Keratinocyte (primary cell): ENCODE measurements at regions not wholly inside any gene's neighbourhood (a gene's known extent, or its start where the extent isn't known, plus 50 kb on each side); places are given as distances from the start of the nearest gene placed in this dataset.

Experiments
- DNase-seq: peaks from one replicate; pipeline ENCODE4 v3.0.0-alpha.2; 2011; ENCODE audit warnings: low read depth, missing footprints, low spot score
- FAIRE-seq: peaks from 2 replicates; lab custom pipeline; 2011; peaks lifted over from hg19 to GRCh38; lab: Jason Lieb, UNC
- H2AFZ ChIP-seq: 2 replicates; pipeline ENCODE4 v1.6.0; 2012; ENCODE audit warnings: low read length, control low read depth, inconsistent platforms; ENCODE audit not compliant: control insufficient read depth
- H3K27ac ChIP-seq: 2 replicates; pipeline ENCODE4 v1.5.1; 2011; ENCODE audit warnings: low read length; ENCODE audit not compliant: control insufficient read depth, insufficient read depth
- H3K27me3 ChIP-seq: 3 replicates; pipeline ENCODE4 v1.6.0; 2011; ENCODE audit warnings: low read length; ENCODE audit not compliant: control insufficient read depth, insufficient read depth; ENCODE audit errors: extremely low read depth
- H3K36me3 ChIP-seq, 2 experiments: 2 replicates in 1 of 2; 3 replicates in 1 of 2; pipeline ENCODE4 v1.5.1; 2011; ENCODE audit warnings: low read length in 2 of 2, mild to moderate bottlenecking in 1 of 2; ENCODE audit not compliant: control insufficient read depth in 2 of 2, insufficient read depth in 2 of 2; ENCODE audit errors: extremely low read depth in 1 of 2
- H3K4me1 ChIP-seq: 3 replicates; pipeline ENCODE4 v1.5.1; 2011; ENCODE audit warnings: low read length; ENCODE audit not compliant: control insufficient read depth, insufficient read depth; ENCODE audit errors: extremely low read depth
- H3K4me2 ChIP-seq: 3 replicates; pipeline ENCODE4 v1.6.0; 2011; ENCODE audit warnings: low read depth, low read length; ENCODE audit not compliant: control insufficient read depth, insufficient read depth; ENCODE audit errors: extremely low read depth
- H3K4me3 ChIP-seq, 3 experiments: fragments of 200-600 bp in 1 of 3; sonication (generic) in 1 of 3; 2 replicates in 2 of 3; 3 replicates in 1 of 3; pipeline ENCODE4 v1.5.1; 2011 to 2016; ENCODE audit warnings: low read length in 3 of 3, mild to moderate bottlenecking in 3 of 3, control low read depth in 2 of 3, inconsistent platforms in 1 of 3, low read depth in 1 of 3, mixed read lengths in 1 of 3, mixed run types in 1 of 3, moderate library complexity in 1 of 3; ENCODE audit not compliant: control insufficient read depth in 2 of 3, insufficient read depth in 2 of 3; ENCODE audit errors: extremely low read depth in 1 of 3
- H3K79me2 ChIP-seq: 2 replicates; pipeline ENCODE4 v1.6.0; 2012; ENCODE audit warnings: low read length; ENCODE audit not compliant: control insufficient read depth, insufficient read depth
- H3K9ac ChIP-seq: 3 replicates; pipeline ENCODE4 v1.6.0; 2011; ENCODE audit warnings: low read length; ENCODE audit not compliant: control insufficient read depth, insufficient read depth; ENCODE audit errors: extremely low read depth
- H3K9me1 ChIP-seq: 3 replicates; pipeline ENCODE4 v1.6.0; 2011; ENCODE audit warnings: low read length; ENCODE audit not compliant: control insufficient read depth, insufficient read depth; ENCODE audit errors: extremely low read depth
- H3K9me3 ChIP-seq: 2 replicates; pipeline ENCODE4 v1.5.1; 2012; ENCODE audit warnings: low read depth, low read length; ENCODE audit not compliant: control insufficient read depth
- H4K20me1 ChIP-seq: 3 replicates; pipeline ENCODE4 v1.6.0; 2011; ENCODE audit warnings: low read length; ENCODE audit not compliant: control insufficient read depth, insufficient read depth; ENCODE audit errors: extremely low read depth
- EZH2 ChIP-seq: IDR thresholded peaks from one replicate; pipeline ENCODE4 v1.6.1; 2012; ENCODE audit warnings: inconsistent platforms, mild to moderate bottlenecking, low read length, moderate library complexity
- dilution Hi-C: fragments of 300-500 bp; cut with MboI; formaldehyde crosslinking; loops from one replicate; pipeline ENCODE4 v1.7.0; 2020; ENCODE audit warnings: low sequenced_read_pairs; ENCODE audit not compliant: extremely low pct_ligation_motif_present
- TF ChIP-seq, protein P1 (sequence below), 3 experiments: IDR thresholded peaks in 1 of 3; conservative IDR thresholded peaks in 1 of 3; optimal IDR thresholded peaks in 1 of 3; 2 replicates in 2 of 3; 3 replicates in 1 of 3; pipeline versions ENCODE3 to v1.5.1; 2011; ENCODE audit warnings: low read length in 3 of 3, mild to moderate bottlenecking in 3 of 3, moderate library complexity in 2 of 3, control low read depth in 1 of 3, inconsistent platforms in 1 of 3; ENCODE audit not compliant: insufficient read depth in 2 of 3; ENCODE audit errors: extremely low read depth in 1 of 3

DNA sequence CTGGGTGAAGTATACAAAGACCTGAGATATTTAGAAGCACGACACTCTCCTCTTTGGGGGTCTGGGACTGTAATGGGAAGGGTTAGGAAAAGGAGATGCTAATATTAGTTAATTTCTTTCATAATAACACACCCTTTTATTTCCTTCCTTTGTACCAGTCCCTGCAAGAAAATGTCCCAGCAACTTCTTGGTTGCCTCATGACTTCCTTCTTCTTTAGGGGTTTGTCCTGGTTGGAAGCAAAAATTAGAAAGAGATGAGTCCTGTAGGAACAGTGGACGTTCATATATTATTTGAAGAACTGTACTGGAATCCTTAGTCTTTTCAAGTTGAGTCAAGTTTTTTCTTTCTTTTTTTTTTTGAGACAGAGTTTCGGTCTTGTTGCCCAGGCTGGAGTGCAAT lies 227.8 kb upstream of the TBL1XR1 start:
- dilution Hi-C loops, result no loop called here
- H3K79me2 ChIP-seq, result no peaks in the 10 kb centered on the region
- no peaks in the 10 kb centered on the region for H4K20me1 ChIP-seq
- H3K36me3 ChIP-seq, result no peaks in the 10 kb centered on the region
- no peaks in the 10 kb centered on the region for H3K27me3 ChIP-seq
- FAIRE-seq, result no peak
- no peaks in the 10 kb centered on the region for H3K9me1 ChIP-seq
- no peak overlapping the region for H3K4me2 ChIP-seq
- no peaks in the 10 kb centered on the region for H3K9me3 ChIP-seq
- H3K4me3 ChIP-seq, result no peak overlapping the region
- H2AFZ ChIP-seq, result no peak overlapping the region
- peaks cover 13% of the 10 kb centered on the region for H3K4me1 ChIP-seq
- TF ChIP-seq, protein P1, sequence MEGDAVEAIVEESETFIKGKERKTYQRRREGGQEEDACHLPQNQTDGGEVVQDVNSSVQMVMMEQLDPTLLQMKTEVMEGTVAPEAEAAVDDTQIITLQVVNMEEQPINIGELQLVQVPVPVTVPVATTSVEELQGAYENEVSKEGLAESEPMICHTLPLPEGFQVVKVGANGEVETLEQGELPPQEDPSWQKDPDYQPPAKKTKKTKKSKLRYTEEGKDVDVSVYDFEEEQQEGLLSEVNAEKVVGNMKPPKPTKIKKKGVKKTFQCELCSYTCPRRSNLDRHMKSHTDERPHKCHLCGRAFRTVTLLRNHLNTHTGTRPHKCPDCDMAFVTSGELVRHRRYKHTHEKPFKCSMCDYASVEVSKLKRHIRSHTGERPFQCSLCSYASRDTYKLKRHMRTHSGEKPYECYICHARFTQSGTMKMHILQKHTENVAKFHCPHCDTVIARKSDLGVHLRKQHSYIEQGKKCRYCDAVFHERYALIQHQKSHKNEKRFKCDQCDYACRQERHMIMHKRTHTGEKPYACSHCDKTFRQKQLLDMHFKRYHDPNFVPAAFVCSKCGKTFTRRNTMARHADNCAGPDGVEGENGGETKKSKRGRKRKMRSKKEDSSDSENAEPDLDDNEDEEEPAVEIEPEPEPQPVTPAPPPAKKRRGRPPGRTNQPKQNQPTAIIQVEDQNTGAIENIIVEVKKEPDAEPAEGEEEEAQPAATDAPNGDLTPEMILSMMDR (optimal IDR thresholded peaks at IDR 0.05 in 1 of 3, IDR thresholded peaks at IDR 0.05 in 1 of 3, conservative IDR thresholded peaks at IDR 0.05 in 1 of 3; ENCODE audit: extremely low read depth in 1 of 3, insufficient read depth in 2 of 3, low read length in 3 of 3), result no peak
- TF ChIP-seq EZH2, result no peak
- no peak overlapping the region for H3K9ac ChIP-seq
- H3K27ac ChIP-seq, result no peak overlapping the region
- DNase-seq, result no peak

DNA sequence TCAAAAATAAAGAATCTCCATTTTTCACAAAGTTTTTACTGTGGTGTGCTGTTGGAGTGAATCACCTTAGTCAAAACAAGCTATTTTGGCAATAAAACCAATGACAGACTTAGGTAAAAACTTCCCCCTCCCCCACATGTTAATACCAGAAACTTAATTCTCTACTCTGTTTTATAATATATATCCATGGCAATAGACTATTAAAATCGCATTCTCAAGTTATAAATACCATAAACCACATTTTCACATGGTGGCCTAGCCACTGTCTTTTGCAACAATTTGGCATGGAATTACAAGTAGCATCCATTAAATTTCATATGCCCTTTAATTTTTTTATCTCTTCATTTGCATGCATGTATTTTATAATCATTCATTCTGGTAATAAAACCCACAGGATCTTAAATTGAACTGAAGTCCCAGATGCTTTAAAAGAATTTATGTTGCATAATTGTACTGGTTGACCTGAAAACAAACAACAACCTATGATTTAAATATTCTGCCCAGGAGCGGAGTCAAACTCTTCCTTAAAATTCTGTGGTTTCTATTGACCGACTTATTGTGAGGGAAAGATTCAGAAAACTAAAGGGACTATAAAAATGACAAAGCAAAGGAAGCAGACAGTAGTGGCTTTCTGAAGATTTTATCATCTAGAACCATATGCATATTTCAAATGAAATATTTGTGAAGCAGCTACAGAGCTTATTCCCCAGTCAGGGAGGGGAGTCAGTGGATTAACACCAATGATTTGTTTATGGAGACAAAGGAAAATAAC lies 229.0 kb upstream of the TBL1XR1 start:
- Histone ChIP-seq H3K4me2 (no peak overlapping the region), H2AFZ (no peak overlapping the region), H3K9me1 (no peaks in the 10 kb centered on the region), H3K9me3 (no peaks in the 10 kb centered on the region), H3K27ac (no peak overlapping the region), H3K4me1 (peaks cover 4% of the 10 kb centered on the region), H3K27me3 (no peaks in the 10 kb centered on the region), H4K20me1 (no peaks in the 10 kb centered on the region), H3K4me3 (no peak overlapping the region), H3K36me3 (no peaks in the 10 kb centered on the region), H3K9ac (no peak overlapping the region), H3K79me2 (no peaks in the 10 kb centered on the region)
- TF ChIP-seq EZH2, result no peak
- TF ChIP-seq, protein P1 (optimal IDR thresholded peaks at IDR 0.05 in 1 of 3, IDR thresholded peaks at IDR 0.05 in 1 of 3, conservative IDR thresholded peaks at IDR 0.05 in 1 of 3; ENCODE audit: extremely low read depth in 1 of 3, insufficient read depth in 2 of 3, low read length in 3 of 3), result no peak
- DNase-seq (no peak), FAIRE-seq (no peak)
- dilution Hi-C loops, result no loop called here
